SK-N-SH (cell line): ENCODE measurements at regions not wholly inside any gene's neighbourhood (a gene's known extent, or its start where the extent isn't known, plus 50 kb on each side); places are given as distances from the start of the nearest gene placed in this dataset.

Experiments
- CTCF ChIA-PET: fragments of 300-600, 350-600 bp; formaldehyde crosslinking; extraction: SDS; loops from one replicate; lab custom pipeline; 2021; lab: Yijun Ruan, JAX
- POLR2A ChIA-PET: fragments of 350-600 bp; sonication (Branson Sonifier 250); formaldehyde crosslinking; extraction: SDS; loops from one replicate; lab custom pipeline; 2020; ENCODE audit warnings: antibody characterized with exemption, inconsistent platforms; lab: Yijun Ruan, JAX
- DNase-seq: peaks from one replicate; pipeline ENCODE4 v3.0.0; 2012
- H2AFZ ChIP-seq: fragments of 200-600 bp; sonication (generic); 2 replicates; pipeline ENCODE4 v1.8.1; 2016; ENCODE audit warnings: antibody characterized with exemption, mild to moderate bottlenecking, low read depth
- H3F3A ChIP-seq: fragments of 200-600 bp; sonication (generic); replicated peaks from 2 replicates; pipeline ENCODE3; 2016; ENCODE audit warnings: antibody characterized with exemption, mild to moderate bottlenecking; ENCODE audit not compliant: insufficient read depth
- H3K27ac ChIP-seq, 2 experiments: fragments of 200-500 bp in 1 of 2; fragments of 200-600 bp in 1 of 2; sonication (Bioruptor generic) in 1 of 2; sonication (generic), shearing (Covaris generic) in 1 of 2; 2 replicates each; pipeline versions ENCODE4 v1.5.1 to v1.6.1; 2014 to 2016; ENCODE audit warnings: low read depth in 2 of 2, inconsistent platforms in 1 of 2, low read length in 1 of 2, mild to moderate bottlenecking in 1 of 2, mixed read lengths in 1 of 2
- H3K27me3 ChIP-seq: fragments of 200-600 bp; sonication (generic), shearing (Covaris generic); 2 replicates; pipeline ENCODE4 v1.6.1; 2016; ENCODE audit warnings: mixed run types; ENCODE audit not compliant: insufficient read depth
- H3K36me3 ChIP-seq, 2 experiments: fragments of 200-500 bp in 1 of 2; fragments of 200-600 bp in 1 of 2; sonication (Bioruptor generic) in 1 of 2; sonication (generic) in 1 of 2; replicated peaks in 1 of 2; 2 replicates each; pipeline versions ENCODE3 to v1.5.1; 2014 to 2016; ENCODE audit warnings: low read length in 1 of 2, mild to moderate bottlenecking in 1 of 2; ENCODE audit not compliant: insufficient read depth in 2 of 2, control insufficient read depth in 1 of 2
- H3K4me1 ChIP-seq, 2 experiments: fragments of 200-500 bp in 1 of 2; fragments of 200-600 bp in 1 of 2; sonication (Bioruptor generic) in 1 of 2; sonication (generic), shearing (Covaris generic) in 1 of 2; 2 replicates each; pipeline versions ENCODE4 v1.5.1 to v1.6.1; 2014 to 2016; ENCODE audit warnings: low read depth in 1 of 2, low read length in 1 of 2, mixed run types in 1 of 2; ENCODE audit not compliant: insufficient read depth in 2 of 2, control insufficient read depth in 1 of 2
- H3K4me2 ChIP-seq: fragments of 200-600 bp; sonication (generic), shearing (Covaris generic); 2 replicates; pipeline ENCODE4 v1.6.1; 2017; ENCODE audit warnings: mixed run types
- H3K4me3 ChIP-seq, 2 experiments: fragments of 200-500 bp in 1 of 2; fragments of 200-600 bp in 1 of 2; sonication (Bioruptor generic) in 1 of 2; sonication (generic), shearing (Covaris generic) in 1 of 2; 2 replicates each; pipeline versions ENCODE4 v1.5.1 to v1.8.1; 2014 to 2016; ENCODE audit warnings: low read depth in 2 of 2, inconsistent platforms in 1 of 2, low read length in 1 of 2, mild to moderate bottlenecking in 1 of 2, mixed read lengths in 1 of 2, moderate library complexity in 1 of 2
- H3K79me2 ChIP-seq: fragments of 200-600 bp; sonication (generic); 2 replicates; pipeline ENCODE4 v1.8.1; 2017; ENCODE audit warnings: mild to moderate bottlenecking; ENCODE audit not compliant: insufficient read depth
- H3K9ac ChIP-seq: fragments of 200-600 bp; sonication (generic); 2 replicates; pipeline ENCODE4 v1.6.1; 2017; ENCODE audit warnings: mixed run types
- H3K9me2 ChIP-seq: fragments of 200-600 bp; sonication (generic); 2 replicates; pipeline ENCODE4 v1.6.1; 2017; ENCODE audit warnings: mixed run types
- H3K9me3 ChIP-seq: fragments of 200-600 bp; sonication (generic); 2 replicates; pipeline ENCODE4 v1.6.1; 2017; ENCODE audit warnings: mixed run types, mild to moderate bottlenecking, moderate library complexity
- H4K20me1 ChIP-seq: fragments of 200-600 bp; sonication (generic); 2 replicates; pipeline ENCODE4 v1.6.1; 2017; ENCODE audit warnings: mild to moderate bottlenecking, mixed run types; ENCODE audit not compliant: insufficient read depth
- CHD2 ChIP-seq: fragments of 150-350 bp; IDR thresholded peaks from 2 replicates; pipeline ENCODE4 v1.6.1; 2018; ENCODE audit warnings: low read length; ENCODE audit not compliant: partially characterized antibody
- EP300 ChIP-seq, 2 experiments: IDR thresholded peaks; 2 replicates each; pipeline versions ENCODE4 v1.4.0 to v1.6.1; 2012; ENCODE audit warnings: borderline replicate concordance in 1 of 2, low read depth in 1 of 2, low read length in 1 of 2
- EZH2phosphoT487 ChIP-seq: fragments of 200-600 bp; sonication (generic); IDR thresholded peaks from 2 replicates; pipeline ENCODE4 v1.6.1; 2017; ENCODE audit warnings: low read depth, mixed run types, mild to moderate bottlenecking, antibody characterized with exemption, moderate library complexity, borderline replicate concordance
- FOXM1 ChIP-seq: IDR thresholded peaks from 2 replicates; pipeline ENCODE4 v1.4.0; 2012; ENCODE audit warnings: low read depth, mild to moderate bottlenecking
- MAX ChIP-seq: IDR thresholded peaks from 2 replicates; pipeline ENCODE4 v1.4.0; 2012; ENCODE audit warnings: low read depth
- MXI1 ChIP-seq: IDR thresholded peaks from 2 replicates; pipeline ENCODE4 v1.6.1; 2012; ENCODE audit warnings: mild to moderate bottlenecking, low read depth, low read length, improper control_type of control experiment
- RCOR1 ChIP-seq: fragments of 150-350 bp; IDR thresholded peaks from 2 replicates; pipeline ENCODE4 v1.6.1; 2017; ENCODE audit warnings: antibody characterized with exemption, low read length
- RXRA ChIP-seq: IDR thresholded peaks from 2 replicates; pipeline ENCODE4 v1.4.0; 2012; ENCODE audit warnings: low read depth, mild to moderate bottlenecking, borderline replicate concordance
- SMC3 ChIP-seq: IDR thresholded peaks from 2 replicates; pipeline ENCODE4 v1.6.1; 2012; ENCODE audit warnings: low read depth, low read length, improper control_type of control experiment
- TAF1 ChIP-seq: IDR thresholded peaks from 2 replicates; pipeline ENCODE4 v1.6.1; 2012; ENCODE audit warnings: low read depth, mild to moderate bottlenecking, low read length, moderate library complexity, borderline replicate concordance
- USF1 ChIP-seq: IDR thresholded peaks from 2 replicates; pipeline ENCODE4 v1.4.0; 2012; ENCODE audit warnings: low read depth, borderline replicate concordance
- USF2 ChIP-seq: fragments of 150-350 bp; IDR thresholded peaks from 2 replicates; pipeline ENCODE4 v1.6.1; 2017; ENCODE audit warnings: antibody characterized with exemption, low read length, low read depth, borderline replicate concordance
- WGBS: methylation state at CpG from one replicate; pipeline ENCODE4 v1.1.6; 2017; ENCODE audit warnings: low lambda C conversion rate; 5-methylcytosine and 5-hydroxymethylcytosine counted together

- 8% methylated on average over 3 of the region's 3 CpGs for WGBS
- CTCF ChIA-PET: interaction anchor here (2.0 kb wide), 1 partner anchor 24 kb away, joined by 6 read pairs; no protein-coding TSS in a partner anchor
Measured at GRCh38 chr10:123606955-123607354, 59.2 kb upstream of the GPR26 start.

DNA sequence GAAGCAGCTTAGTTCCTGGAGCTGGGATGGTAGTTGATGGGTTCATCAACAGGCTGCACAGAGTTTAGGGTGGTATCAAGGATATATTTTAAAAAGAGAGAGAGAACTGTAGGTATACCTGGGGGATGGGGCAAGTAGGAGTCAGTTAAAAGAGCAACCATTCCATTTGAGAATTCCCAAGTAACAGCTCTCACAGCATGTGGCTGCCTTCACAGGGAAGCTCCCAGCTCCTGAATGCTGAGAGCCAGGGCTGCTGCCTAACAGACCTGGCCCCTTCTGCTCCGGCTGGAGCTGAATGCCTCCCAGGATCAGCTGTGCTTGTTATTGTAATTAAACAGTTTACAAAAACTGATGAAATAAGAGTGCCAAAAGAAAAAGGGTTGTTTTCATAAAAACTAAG lies 58.8 kb upstream of the GPR26 start:
- H3K27me3 ChIP-seq: no peaks in the 10 kb centered on the region
- WGBS: 73% methylated on average over 1 of the region's 1 CpG
- H3F3A ChIP-seq: no peaks in the 10 kb centered on the region
- H3K4me1 ChIP-seq: no peaks in the 10 kb centered on the region
- no peaks in the 10 kb centered on the region for H3K36me3 ChIP-seq
- no peak overlapping the region for H2AFZ ChIP-seq
- POLR2A ChIA-PET: no interaction called here
- TF ChIP-seq USF2: no peak
- H4K20me1 ChIP-seq: no peaks in the 10 kb centered on the region
- H3K79me2 ChIP-seq: no peaks in the 10 kb centered on the region
- no peaks in the 10 kb centered on the region for H3K9me3 ChIP-seq
- no peak overlapping the region for H3K4me3 ChIP-seq
- H3K4me2 ChIP-seq: no peak overlapping the region
- no peak overlapping the region for H3K27ac ChIP-seq
- CTCF ChIA-PET: interaction anchor here (2.0 kb wide), 1 partner anchor 25 kb away, joined by 6 read pairs; no protein-coding TSS in a partner anchor
- H3K9me2 ChIP-seq: no peaks in the 10 kb centered on the region
- no peak overlapping the region for H3K9ac ChIP-seq
- no peak for DNase-seq

More at GRCh38 chr10:123606955-123607354, 59.2 kb upstream of the GPR26 start:
- Histone ChIP-seq H4K20me1 (no peaks in the 10 kb centered on the region), H3K27ac (no peak overlapping the region), H3K9me2 (no peaks in the 10 kb centered on the region), H2AFZ (no peak overlapping the region), H3F3A (no peaks in the 10 kb centered on the region), H3K4me1 (no peaks in the 10 kb centered on the region), H3K27me3 (no peaks in the 10 kb centered on the region), H3K4me2 (no peak overlapping the region), H3K36me3 (no peaks in the 10 kb centered on the region), H3K9me3 (no peaks in the 10 kb centered on the region), H3K79me2 (no peaks in the 10 kb centered on the region), H3K9ac (no peak overlapping the region), H3K4me3 (no peak overlapping the region)
- TF ChIP-seq CHD2: no peak
- TF ChIP-seq RCOR1: no peak
- no peak for TF ChIP-seq FOXM1
- TF ChIP-seq RXRA: no peak
- no peak for TF ChIP-seq MAX
- TF ChIP-seq USF1: no peak
- TF ChIP-seq EP300 (IDR thresholded peaks at IDR 0.05; ENCODE audit: borderline replicate concordance in 1 of 2, low read depth in 1 of 2, low read length in 1 of 2): no peak
- no peak for TF ChIP-seq TAF1
- TF ChIP-seq MXI1: no peak
- DNase-seq: no peak
- POLR2A ChIA-PET: no interaction called here

GRCh38 chr10:123608047-123608446 lies 58.1 kb upstream of the GPR26 start:
- no peak overlapping the region for H3K27ac ChIP-seq
- WGBS: 25% methylated on average over 3 of the region's 3 CpGs
- CTCF ChIA-PET: interaction anchor here (2.0 kb wide), 1 partner anchor 25 kb away, joined by 6 read pairs; no protein-coding TSS in a partner anchor
- H3K27me3 ChIP-seq: no peaks in the 10 kb centered on the region
- POLR2A ChIA-PET: no interaction called here
- H3K79me2 ChIP-seq: no peaks in the 10 kb centered on the region
- no peaks in the 10 kb centered on the region for H3K36me3 ChIP-seq
- no peak for TF ChIP-seq SMC3
- TF ChIP-seq EZH2phosphoT487: no peak
- no peak for TF ChIP-seq USF1
- no peaks in the 10 kb centered on the region for H3K9me2 ChIP-seq
- H2AFZ ChIP-seq: no peak overlapping the region
- H3F3A ChIP-seq: no peaks in the 10 kb centered on the region
- no peaks in the 10 kb centered on the region for H4K20me1 ChIP-seq
- no peak for DNase-seq
- no peaks in the 10 kb centered on the region for H3K4me1 ChIP-seq
- no peak overlapping the region for H3K4me2 ChIP-seq
- no peak overlapping the region for H3K9ac ChIP-seq
- H3K4me3 ChIP-seq: no peak overlapping the region
- H3K9me3 ChIP-seq: no peaks in the 10 kb centered on the region
